Endodermal cell (in vitro differentiated cells): ENCODE measurements at regions not wholly inside any gene's neighbourhood (a gene's known extent, or its start where the extent isn't known, plus 50 kb on each side); places are given as distances from the start of the nearest gene placed in this dataset.

Experiments
- DNase-seq: peaks from one replicate; pipeline ENCODE4 v3.0.0-alpha.2; 2017
- H3K27ac ChIP-seq: 2 replicates; pipeline ENCODE4 v1.5.1; 2013; ENCODE audit warnings: mild to moderate bottlenecking, low read depth, low read length, moderate library complexity
- H3K27me3 ChIP-seq: 2 replicates; pipeline ENCODE4 v1.6.1; 2013; ENCODE audit warnings: mild to moderate bottlenecking, low read length, moderate library complexity; ENCODE audit not compliant: insufficient read depth, control insufficient read depth, poor library complexity, severe bottlenecking
- H3K36me3 ChIP-seq: 2 replicates; pipeline ENCODE4 v1.7.0; 2013; ENCODE audit warnings: mild to moderate bottlenecking, low read length, moderate library complexity; ENCODE audit not compliant: control insufficient read depth, insufficient read depth
- H3K4me1 ChIP-seq: one replicate; pipeline ENCODE4 v1.7.0; 2013; ENCODE audit warnings: low read length; ENCODE audit not compliant: control insufficient read depth, insufficient read depth
- H3K4me3 ChIP-seq: 2 replicates; pipeline ENCODE4 v1.5.1; 2013; ENCODE audit warnings: mild to moderate bottlenecking, low read length, moderate library complexity
- H3K9ac ChIP-seq: 2 replicates; pipeline ENCODE4 v1.6.1; 2013; ENCODE audit warnings: mild to moderate bottlenecking, low read length, moderate library complexity; ENCODE audit not compliant: poor library complexity, severe bottlenecking; ENCODE audit errors: extremely low read depth
- H3K9me3 ChIP-seq: 2 replicates; pipeline ENCODE4 v1.6.1; 2013; ENCODE audit warnings: mild to moderate bottlenecking, low read length, moderate library complexity; ENCODE audit not compliant: control insufficient read depth
- H3K27ac Mint-ChIP-seq: 2 replicates; pipeline ENCODE4 v1.8.0; 2020; ENCODE audit warnings: mixed read lengths
- H3K27me3 Mint-ChIP-seq: 2 replicates; pipeline ENCODE4 v1.8.0; 2021; ENCODE audit warnings: mild to moderate bottlenecking, mixed read lengths; ENCODE audit not compliant: insufficient read depth
- H3K36me3 Mint-ChIP-seq: 2 replicates; pipeline ENCODE4 v1.8.0; 2020; ENCODE audit warnings: low read depth, mixed read lengths
- H3K4me1 Mint-ChIP-seq: 2 replicates; pipeline ENCODE4 v1.8.0; 2020; ENCODE audit warnings: mixed read lengths
- H3K4me3 Mint-ChIP-seq: 2 replicates; pipeline ENCODE4 v1.8.0; 2020; ENCODE audit warnings: mild to moderate bottlenecking, moderate library complexity, mixed read lengths
- H3K9me3 Mint-ChIP-seq: 2 replicates; pipeline ENCODE4 v1.8.0; 2020; ENCODE audit warnings: mild to moderate bottlenecking, mixed read lengths
- WGBS, 2 experiments: methylation state at CpG; one replicate each; pipeline versions ENCODE4 v1.1.5 to v1.1.7; 2013; ENCODE audit warnings: missing lambda C conversion rate in 2 of 2, mixed read lengths in 1 of 2; ENCODE audit not compliant: insufficient coverage in 1 of 2, insufficient read length in 1 of 2; 5-methylcytosine and 5-hydroxymethylcytosine counted together
- TF ChIP-seq, protein P1 (sequence below): fragments of 200-600 bp; sonication (generic); conservative IDR thresholded peaks from 2 replicates; pipeline ENCODE4 v1.5.0; 2021; ENCODE audit warnings: antibody characterized with exemption, mild to moderate bottlenecking

DNA sequence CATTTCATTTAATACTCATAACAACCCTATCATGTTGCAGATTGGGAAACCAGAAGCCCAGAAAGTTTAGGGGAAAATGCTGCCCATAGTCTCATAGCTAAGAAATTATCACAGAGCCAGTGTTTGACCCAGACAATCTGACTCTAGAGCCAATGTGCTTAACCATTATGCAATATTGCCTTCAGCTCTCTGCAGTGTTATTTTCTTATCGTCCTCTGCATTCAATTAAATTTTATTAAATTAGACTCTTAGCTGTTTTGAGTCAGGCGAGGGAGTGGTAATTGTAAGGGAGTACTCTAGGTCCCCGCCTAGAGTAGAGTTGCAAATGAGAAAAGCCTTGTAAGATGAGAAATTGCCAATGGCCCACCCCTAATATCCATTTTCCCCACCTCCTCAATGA is 191.1 kb downstream of the TTLL7 start:
- Histone ChIP-seq H3K4me1 (peaks cover 3% of the 10 kb centered on the region), H3K27me3 (no peaks in the 10 kb centered on the region), H3K9ac (no peak overlapping the region), H3K27ac (no peak overlapping the region), H3K9me3 (no peaks in the 10 kb centered on the region), H3K36me3 (no peaks in the 10 kb centered on the region), H3K4me3 (no peak overlapping the region)
- WGBS, 2 experiments: 96% methylated on average over 3 of the region's 3 CpGs; no CpG with 5 or more reads in 1 of the 2 experiments
- TF ChIP-seq, protein P1, sequence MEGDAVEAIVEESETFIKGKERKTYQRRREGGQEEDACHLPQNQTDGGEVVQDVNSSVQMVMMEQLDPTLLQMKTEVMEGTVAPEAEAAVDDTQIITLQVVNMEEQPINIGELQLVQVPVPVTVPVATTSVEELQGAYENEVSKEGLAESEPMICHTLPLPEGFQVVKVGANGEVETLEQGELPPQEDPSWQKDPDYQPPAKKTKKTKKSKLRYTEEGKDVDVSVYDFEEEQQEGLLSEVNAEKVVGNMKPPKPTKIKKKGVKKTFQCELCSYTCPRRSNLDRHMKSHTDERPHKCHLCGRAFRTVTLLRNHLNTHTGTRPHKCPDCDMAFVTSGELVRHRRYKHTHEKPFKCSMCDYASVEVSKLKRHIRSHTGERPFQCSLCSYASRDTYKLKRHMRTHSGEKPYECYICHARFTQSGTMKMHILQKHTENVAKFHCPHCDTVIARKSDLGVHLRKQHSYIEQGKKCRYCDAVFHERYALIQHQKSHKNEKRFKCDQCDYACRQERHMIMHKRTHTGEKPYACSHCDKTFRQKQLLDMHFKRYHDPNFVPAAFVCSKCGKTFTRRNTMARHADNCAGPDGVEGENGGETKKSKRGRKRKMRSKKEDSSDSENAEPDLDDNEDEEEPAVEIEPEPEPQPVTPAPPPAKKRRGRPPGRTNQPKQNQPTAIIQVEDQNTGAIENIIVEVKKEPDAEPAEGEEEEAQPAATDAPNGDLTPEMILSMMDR: no peak
- Mint-ChIP-seq H3K4me1 (peaks cover 13% of the 10 kb centered on the region), H3K4me3 (no peak overlapping the region), H3K27ac (no peak overlapping the region), H3K27me3 (no peaks in the 10 kb centered on the region), H3K9me3 (no peaks in the 10 kb centered on the region), H3K36me3 (no peaks in the 10 kb centered on the region)
- no peak for DNase-seq

DNA sequence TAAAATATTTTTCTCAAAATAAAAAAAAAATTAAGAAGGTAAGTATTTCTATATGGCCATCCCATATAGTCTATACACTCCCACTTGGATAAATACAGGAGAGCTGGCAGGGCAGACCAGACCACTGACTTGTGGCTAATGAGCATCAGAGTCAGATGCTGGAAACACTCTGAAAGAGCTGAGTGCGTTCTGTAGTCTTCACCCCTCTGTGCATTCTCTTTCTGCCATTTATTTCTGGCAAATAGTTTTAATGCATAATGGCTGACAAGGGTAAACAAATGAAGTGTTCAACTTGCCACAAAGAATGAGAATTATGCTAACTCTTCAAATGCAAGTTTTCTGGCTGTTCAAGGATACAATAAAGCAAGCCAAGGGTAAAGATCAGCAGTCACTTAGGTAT is 191.7 kb downstream of the TTLL7 start:
- H3K27ac ChIP-seq: no peak overlapping the region
- H3K36me3 Mint-ChIP-seq: no peaks in the 10 kb centered on the region
- WGBS, 2 experiments: 96 to 100% methylated on average over 1 of the region's 1 CpG
- no peaks in the 10 kb centered on the region for H3K36me3 ChIP-seq
- DNase-seq: no peak
- no peaks in the 10 kb centered on the region for H3K27me3 Mint-ChIP-seq
- H3K4me1 ChIP-seq: peaks cover 9% of the 10 kb centered on the region
- no peak overlapping the region for H3K4me3 ChIP-seq
- no peak overlapping the region for H3K4me3 Mint-ChIP-seq
- no peaks in the 10 kb centered on the region for H3K27me3 ChIP-seq
- H3K9ac ChIP-seq: no peak overlapping the region
- H3K27ac Mint-ChIP-seq: no peak overlapping the region
- H3K4me1 Mint-ChIP-seq: peaks cover 18% of the 10 kb centered on the region
- no peaks in the 10 kb centered on the region for H3K9me3 Mint-ChIP-seq
- H3K9me3 ChIP-seq: no peaks in the 10 kb centered on the region
- TF ChIP-seq, protein P1: no peak

DNA sequence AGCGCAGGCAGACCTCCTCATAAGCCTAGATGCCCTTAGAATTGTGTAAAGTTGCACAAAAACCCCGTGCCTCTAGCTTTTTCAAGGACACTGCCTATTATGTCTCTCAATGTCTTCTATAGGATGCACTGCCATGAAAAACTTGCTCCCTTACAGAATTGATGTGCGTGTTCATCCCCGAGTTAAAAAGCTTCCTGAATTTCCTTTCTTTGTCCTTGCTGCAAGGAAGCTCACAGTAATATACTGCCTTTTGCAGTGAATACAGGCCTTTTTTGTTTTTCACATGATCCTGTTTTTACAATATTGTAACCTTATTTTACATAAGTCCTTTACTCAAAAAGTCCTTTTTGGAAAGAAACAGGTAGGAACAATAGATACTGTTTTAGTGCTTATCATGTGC is 193.0 kb downstream of the TTLL7 start:
- Mint-ChIP-seq H3K36me3 (no peaks in the 10 kb centered on the region), H3K4me3 (no peak overlapping the region), H3K4me1 (peaks cover 30% of the 10 kb centered on the region), H3K9me3 (no peaks in the 10 kb centered on the region), H3K27ac (no peak overlapping the region), H3K27me3 (no peaks in the 10 kb centered on the region)
- no peak overlapping the region for H3K27ac ChIP-seq
- H3K4me1 ChIP-seq: peaks cover 10% of the 10 kb centered on the region
- 90 to 97% methylated on average over 4 of the region's 4 CpGs for WGBS, 2 experiments
- no peak overlapping the region for H3K4me3 ChIP-seq
- H3K36me3 ChIP-seq: no peaks in the 10 kb centered on the region
- no peak overlapping the region for H3K9ac ChIP-seq
- DNase-seq: no peak
- no peaks in the 10 kb centered on the region for H3K9me3 ChIP-seq
- TF ChIP-seq, protein P1: no peak
- H3K27me3 ChIP-seq: no peaks in the 10 kb centered on the region
